CD14-positive monocyte (primary cell): ENCODE measurements at regions not wholly inside any gene's neighbourhood (a gene's known extent, or its start where the extent isn't known, plus 50 kb on each side); places are given as distances from the start of the nearest gene placed in this dataset.

Experiments
- DNase-seq, 3 donors: peaks; one replicate each; pipeline ENCODE4 v3.0.0-alpha.2; 2011 to 2022
- H2AFZ ChIP-seq: 2 replicates; pipeline ENCODE4 v1.6.0; 2012; ENCODE audit warnings: mild to moderate bottlenecking, low read depth, low read length, inconsistent platforms; ENCODE audit not compliant: insufficient read depth, poor library complexity, severe bottlenecking
- H3K27ac ChIP-seq, 2 donors: 1 replicate in 1 of 2; 2 replicates in 1 of 2; pipeline ENCODE4 v1.5.1; 2012 to 2013; ENCODE audit warnings: low read length in 2 of 2, control low read depth in 1 of 2, inconsistent platforms in 1 of 2, low read depth in 1 of 2, mild to moderate bottlenecking in 1 of 2
- H3K27me3 ChIP-seq, 2 donors: one replicate each; pipeline versions ENCODE4 v1.6.0 to v1.6.1; 2011 to 2013; ENCODE audit warnings: low read length in 2 of 2; ENCODE audit not compliant: control insufficient read depth in 2 of 2, insufficient read depth in 2 of 2
- H3K36me3 ChIP-seq, 2 donors: replicated peaks in 1 of 2; 1 replicate in 1 of 2; 2 replicates in 1 of 2; pipeline versions ENCODE4 v1.5.1 to v1.6.1; 2012 to 2013; ENCODE audit warnings: low read length in 2 of 2, control low read depth in 1 of 2, inconsistent platforms in 1 of 2, mild to moderate bottlenecking in 1 of 2; ENCODE audit not compliant: insufficient read depth in 2 of 2, control insufficient read depth in 1 of 2
- H3K4me1 ChIP-seq, 2 donors: 1 replicate in 1 of 2; 2 replicates in 1 of 2; pipeline versions ENCODE4 v1.5.1 to v1.6.1; 2012 to 2013; ENCODE audit warnings: low read length in 2 of 2, control low read depth in 1 of 2, inconsistent platforms in 1 of 2, mild to moderate bottlenecking in 1 of 2, moderate library complexity in 1 of 2; ENCODE audit not compliant: insufficient read depth in 2 of 2, control insufficient read depth in 1 of 2
- H3K4me2 ChIP-seq: replicated peaks from 2 replicates; pipeline ENCODE3; 2012; ENCODE audit warnings: low read length, moderate library complexity, mild to moderate bottlenecking; ENCODE audit not compliant: poor library complexity, severe bottlenecking; ENCODE audit errors: extremely low read depth
- H3K4me3 ChIP-seq, 3 experiments: fragments of 200-600 bp in 1 of 3; sonication (generic) in 1 of 3; replicated peaks in 1 of 3; 1 replicate in 2 of 3; 2 replicates in 1 of 3; pipeline ENCODE4 v1.5.1; 2011 to 2013; ENCODE audit warnings: low read length in 3 of 3, mild to moderate bottlenecking in 3 of 3, control low read depth in 2 of 3, low read depth in 2 of 3, inconsistent platforms in 1 of 3, moderate library complexity in 1 of 3
- H3K79me2 ChIP-seq: 2 replicates; pipeline ENCODE4 v1.6.0; 2012; ENCODE audit warnings: mild to moderate bottlenecking, control low read depth, inconsistent platforms, low read length, moderate library complexity; ENCODE audit not compliant: insufficient read depth
- H3K9ac ChIP-seq: 2 replicates; pipeline ENCODE4 v1.6.0; 2017; ENCODE audit warnings: low read length, mild to moderate bottlenecking; ENCODE audit not compliant: insufficient read depth, poor library complexity, severe bottlenecking
- H3K9me3 ChIP-seq, 2 donors: replicated peaks in 1 of 2; 1 replicate in 1 of 2; 2 replicates in 1 of 2; pipeline versions ENCODE4 v1.5.1 to v1.6.1; 2012 to 2013; ENCODE audit warnings: low read length in 2 of 2, control low read depth in 1 of 2; ENCODE audit not compliant: control insufficient read depth in 1 of 2, insufficient read depth in 1 of 2
- H4K20me1 ChIP-seq: 2 replicates; pipeline ENCODE4 v1.6.0; 2012; ENCODE audit warnings: mild to moderate bottlenecking, low read length, control low read depth, moderate library complexity; ENCODE audit not compliant: insufficient read depth
- H3K27ac Mint-ChIP-seq, 7 donors: one replicate each; pipeline ENCODE4 v1.8.0; 2020; ENCODE audit warnings: mild to moderate bottlenecking in 7 of 7, mixed read lengths in 7 of 7, moderate library complexity in 6 of 7, inconsistent platforms in 2 of 7
- H3K27me3 Mint-ChIP-seq, 3 donors: one replicate each; pipeline ENCODE4 v1.8.0; 2021 to 2022; ENCODE audit warnings: low read depth in 3 of 3, mild to moderate bottlenecking in 3 of 3, mixed read lengths in 3 of 3, moderate library complexity in 3 of 3, inconsistent platforms in 1 of 3
- H3K36me3 Mint-ChIP-seq, 2 donors: one replicate each; pipeline ENCODE4 v1.8.0; 2020; ENCODE audit warnings: mixed read lengths in 2 of 2, inconsistent platforms in 1 of 2, mild to moderate bottlenecking in 1 of 2
- H3K4me1 Mint-ChIP-seq: one replicate; pipeline ENCODE4 v1.8.0; 2020; ENCODE audit warnings: mild to moderate bottlenecking, mixed read lengths
- H3K4me3 Mint-ChIP-seq, 2 donors: one replicate each; pipeline ENCODE4 v1.8.0; 2020; ENCODE audit warnings: mild to moderate bottlenecking in 2 of 2, mixed read lengths in 2 of 2, moderate library complexity in 1 of 2
- H3K9me3 Mint-ChIP-seq, 7 donors: one replicate each; pipeline ENCODE4 v1.8.0; 2020 to 2022; ENCODE audit warnings: mixed read lengths in 7 of 7, mild to moderate bottlenecking in 6 of 7, moderate library complexity in 6 of 7, inconsistent platforms in 2 of 7
- WGBS: methylation state at CpG from one replicate; pipeline ENCODE4 v1.1.5; 2013; ENCODE audit warnings: missing lambda C conversion rate; ENCODE audit not compliant: insufficient coverage; 5-methylcytosine and 5-hydroxymethylcytosine counted together
- intact Hi-C, 2 donors: fragments of 100-400 bp; cut with micrococcal nuclease; formaldehyde crosslinking; loops; one replicate each; pipeline versions ENCODE4 v1.15.0 to v1.15.1; 2023
- TF ChIP-seq, protein P1 (sequence below): fragments of 200-600 bp; IDR thresholded peaks from one replicate; pipeline ENCODE4 v1.8.0; 2022; ENCODE audit warnings: antibody characterized with exemption, mild to moderate bottlenecking

DNA sequence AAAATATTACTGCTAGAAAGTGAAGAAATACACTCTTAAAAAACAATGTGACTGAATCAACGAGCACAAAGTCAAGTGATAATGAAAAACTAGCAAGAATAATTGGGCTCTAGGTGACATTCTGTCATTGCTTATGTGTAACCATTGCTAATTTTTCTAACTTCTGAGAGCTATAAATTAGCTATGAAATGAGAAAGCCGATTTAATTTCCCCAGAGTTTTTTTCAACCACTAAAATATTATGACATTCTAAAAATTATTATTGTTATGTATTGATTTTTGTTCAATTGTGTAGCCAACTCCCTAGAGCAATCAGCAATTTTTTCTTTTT lies 458.6 kb upstream of the ATXN8OS start:
- WGBS: no CpG with 5 or more reads among the region's 2 CpGs
- Mint-ChIP-seq H3K27me3 (no peaks in the 10 kb centered on the region), H3K4me3 (no peak overlapping the region), H3K4me1 (no peaks in the 10 kb centered on the region), H3K36me3 (no peaks in the 10 kb centered on the region), H3K27ac (no peak overlapping the region), H3K9me3 (peaks cover 0 to 14% (median 4%) of the 10 kb centered on the region in 7 donors)
- Histone ChIP-seq H2AFZ (no peak overlapping the region), H3K27me3 (no peaks in the 10 kb centered on the region), H3K79me2 (no peaks in the 10 kb centered on the region), H3K9me3 (peaks cover 0 to 17% of the 10 kb centered on the region in 2 donors), H3K4me1 (no peaks in the 10 kb centered on the region), H3K36me3 (no peaks in the 10 kb centered on the region), H3K4me3 (no peak overlapping the region), H3K4me2 (no peak overlapping the region), H3K9ac (no peak overlapping the region), H3K27ac (no peak overlapping the region), H4K20me1 (no peaks in the 10 kb centered on the region)
- intact Hi-C loops: no loop called here
- TF ChIP-seq, protein P1, sequence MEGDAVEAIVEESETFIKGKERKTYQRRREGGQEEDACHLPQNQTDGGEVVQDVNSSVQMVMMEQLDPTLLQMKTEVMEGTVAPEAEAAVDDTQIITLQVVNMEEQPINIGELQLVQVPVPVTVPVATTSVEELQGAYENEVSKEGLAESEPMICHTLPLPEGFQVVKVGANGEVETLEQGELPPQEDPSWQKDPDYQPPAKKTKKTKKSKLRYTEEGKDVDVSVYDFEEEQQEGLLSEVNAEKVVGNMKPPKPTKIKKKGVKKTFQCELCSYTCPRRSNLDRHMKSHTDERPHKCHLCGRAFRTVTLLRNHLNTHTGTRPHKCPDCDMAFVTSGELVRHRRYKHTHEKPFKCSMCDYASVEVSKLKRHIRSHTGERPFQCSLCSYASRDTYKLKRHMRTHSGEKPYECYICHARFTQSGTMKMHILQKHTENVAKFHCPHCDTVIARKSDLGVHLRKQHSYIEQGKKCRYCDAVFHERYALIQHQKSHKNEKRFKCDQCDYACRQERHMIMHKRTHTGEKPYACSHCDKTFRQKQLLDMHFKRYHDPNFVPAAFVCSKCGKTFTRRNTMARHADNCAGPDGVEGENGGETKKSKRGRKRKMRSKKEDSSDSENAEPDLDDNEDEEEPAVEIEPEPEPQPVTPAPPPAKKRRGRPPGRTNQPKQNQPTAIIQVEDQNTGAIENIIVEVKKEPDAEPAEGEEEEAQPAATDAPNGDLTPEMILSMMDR: no peak
- no peak for DNase-seq

DNA sequence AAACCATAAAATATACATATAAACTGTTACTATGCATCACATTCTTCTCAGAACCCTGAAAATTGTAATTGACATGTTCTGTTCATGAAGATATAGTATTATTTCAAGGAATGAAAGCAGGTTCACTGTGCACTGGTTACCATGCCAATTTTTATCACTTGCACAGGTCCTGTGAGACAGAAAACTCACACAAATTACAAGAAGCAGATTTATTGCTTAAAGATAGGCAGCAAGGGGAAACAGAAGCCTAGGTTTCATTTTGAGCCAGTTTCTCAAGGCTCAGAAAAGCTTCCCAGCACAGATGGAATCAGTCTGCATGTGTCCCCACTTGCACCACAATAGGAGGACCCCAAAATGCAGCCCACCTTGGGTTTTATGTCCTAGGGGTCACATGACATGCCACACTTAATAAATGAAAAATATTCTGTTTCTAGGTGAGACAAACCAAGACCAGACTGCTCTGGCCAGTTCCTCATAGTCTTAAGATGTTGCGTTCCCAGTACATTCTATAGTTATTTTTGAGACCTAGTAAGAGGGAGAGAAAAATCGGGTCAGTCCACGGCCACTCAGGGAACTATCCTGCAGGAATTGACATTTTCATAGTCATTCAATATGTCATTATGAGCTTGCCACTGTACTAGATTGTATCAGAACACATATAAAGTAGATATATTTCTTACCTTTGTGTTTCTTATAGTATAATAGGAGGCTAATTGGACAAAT lies 459.1 kb upstream of the ATXN8OS start:
- H3K4me3 Mint-ChIP-seq: no peak overlapping the region
- no peak overlapping the region for H3K4me2 ChIP-seq
- H3K36me3 ChIP-seq: no peaks in the 10 kb centered on the region
- no peaks in the 10 kb centered on the region for H3K4me1 ChIP-seq
- H3K4me1 Mint-ChIP-seq: no peaks in the 10 kb centered on the region
- no peak overlapping the region for H3K27ac Mint-ChIP-seq
- no peaks in the 10 kb centered on the region for H3K36me3 Mint-ChIP-seq
- no peak for DNase-seq
- H3K27me3 ChIP-seq: no peaks in the 10 kb centered on the region
- no peak overlapping the region for H3K9ac ChIP-seq
- intact Hi-C loops: no loop called here
- no peak overlapping the region for H2AFZ ChIP-seq
- no peak overlapping the region for H3K27ac ChIP-seq
- H3K9me3 ChIP-seq: peaks cover 4 to 17% of the 10 kb centered on the region in 2 donors
- no peaks in the 10 kb centered on the region for H4K20me1 ChIP-seq
- H3K4me3 ChIP-seq: no peak overlapping the region
- H3K9me3 Mint-ChIP-seq: peaks cover 0 to 18% (median 5%) of the 10 kb centered on the region in 7 donors
- TF ChIP-seq, protein P1: no peak
- no peaks in the 10 kb centered on the region for H3K27me3 Mint-ChIP-seq
- WGBS: no CpG with 5 or more reads among the region's 3 CpGs
- H3K79me2 ChIP-seq: no peaks in the 10 kb centered on the region
